ENCODE measurements at regions not wholly inside any gene's neighbourhood (a gene's known extent, or its start where the extent isn't known, plus 50 kb on each side); places are given as distances from the start of the nearest gene placed in this dataset.
"Not testable (repeated sequence)": the region's sequence is repeated elsewhere in the genome, so short reads cannot be mapped to it uniquely, and the experiment has no call there.

GRCh38 chr1:144516172-144516571 is 54.7 kb upstream of the NBPF15 start:
- not testable (repeated sequence) for DNase-seq (ENCODE audit: low spot score)

DNA sequence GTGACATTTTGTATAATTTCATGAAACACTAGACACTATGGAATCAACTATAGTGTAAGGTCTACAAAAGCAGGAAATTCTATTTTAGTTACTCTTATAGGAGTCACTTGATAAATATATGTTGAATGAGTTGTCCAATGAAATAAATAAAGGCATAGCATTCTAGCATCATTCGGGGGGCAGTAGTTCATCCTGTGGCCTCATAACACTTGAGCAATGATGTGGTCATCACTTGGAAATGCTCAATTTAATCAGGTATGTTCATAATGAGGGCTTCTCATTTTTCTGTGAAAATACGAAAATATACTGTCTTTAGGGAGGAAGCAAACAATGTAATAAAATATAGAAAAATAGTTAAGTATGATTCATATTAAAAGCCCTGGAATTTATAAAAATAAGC is 55.4 kb upstream of the NBPF15 start:
- not testable (repeated sequence) for DNase-seq (ENCODE audit: low spot score)

DNA sequence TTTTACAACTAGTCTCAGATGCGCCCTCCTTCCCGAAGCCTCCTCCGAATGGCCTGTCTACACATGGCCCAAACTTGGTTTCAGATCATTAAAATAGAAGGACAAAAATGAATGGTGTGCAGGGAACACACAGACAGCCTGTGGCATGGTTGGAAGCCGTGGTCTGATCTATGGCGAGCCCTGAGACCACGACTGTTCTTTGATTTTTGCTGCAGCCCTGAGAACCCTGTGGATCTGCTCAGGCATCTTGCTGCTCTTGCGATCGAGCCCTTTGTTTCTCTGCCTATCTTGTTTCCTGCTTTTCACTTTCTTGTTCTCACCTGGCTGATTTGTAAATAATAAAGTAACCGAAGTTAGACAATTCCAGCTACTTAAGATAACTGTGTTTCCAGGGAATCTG is 57.0 kb upstream of the NBPF15 start:
- DNase-seq (ENCODE audit: low spot score), result not testable (repeated sequence)

GRCh38 chr1:144519528-144520189 is 58.2 kb upstream of the NBPF15 start:
- DNase-seq (ENCODE audit: low spot score), result peak; percentile 0

- DNase-seq (ENCODE audit: low spot score), result not testable (repeated sequence)
Observed at GRCh38 chr1:144523661-144524407, 62.4 kb upstream of the NBPF15 start.

DNA sequence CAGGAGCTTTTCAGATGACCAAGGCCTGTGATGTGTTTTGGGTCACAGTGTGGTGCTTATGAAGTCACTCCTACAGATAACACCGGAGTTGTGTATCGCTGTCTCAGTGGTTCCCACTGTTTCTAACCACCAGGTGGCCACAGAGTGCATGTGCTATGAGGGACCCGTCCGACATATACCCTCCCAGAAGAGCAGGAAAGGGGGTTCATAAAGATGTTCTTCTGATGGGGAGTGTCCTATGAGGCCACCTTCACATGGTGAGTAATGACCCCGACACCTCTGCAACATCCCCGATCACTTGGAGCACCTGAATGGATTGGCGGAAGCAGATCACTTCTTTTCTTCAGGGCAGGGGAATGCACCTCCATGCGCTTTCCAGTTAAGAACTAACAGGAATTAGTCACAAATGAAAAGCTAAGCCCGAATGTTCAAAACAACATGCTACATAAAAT is 60.5 kb upstream of the PPIAL4F start:
- not testable (repeated sequence) for DNase-seq (ENCODE audit: low spot score)

DNA sequence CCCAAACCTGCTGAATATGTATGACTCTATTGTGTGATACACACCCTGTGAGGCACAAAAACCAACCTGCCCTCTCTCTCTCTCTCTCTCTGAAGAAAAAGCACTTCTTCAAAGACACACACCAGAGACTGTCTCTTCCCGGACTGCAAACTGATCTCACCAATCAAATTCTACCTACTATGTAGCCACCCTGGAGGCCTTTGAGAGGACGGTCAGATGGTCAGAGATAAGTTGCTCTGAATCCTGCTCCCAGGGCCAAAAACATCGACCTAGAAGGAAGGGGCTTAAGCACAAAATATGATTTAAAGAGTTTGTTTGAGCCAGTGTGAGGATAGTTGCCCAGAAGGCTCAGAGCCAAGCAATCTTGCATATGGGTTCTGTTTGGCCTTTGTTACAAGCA is 59.2 kb upstream of the PPIAL4F start:
- DNase-seq (ENCODE audit: low spot score), result not testable (repeated sequence)

GRCh38 chr1:144534286-144534685 is 58.4 kb upstream of the PPIAL4F start:
- DNase-seq (ENCODE audit: low spot score), result not testable (repeated sequence)

- not testable (repeated sequence) for DNase-seq (ENCODE audit: low spot score)
Observed at GRCh38 chr1:144536677-144537076, 56.0 kb upstream of the PPIAL4F start.

DNA sequence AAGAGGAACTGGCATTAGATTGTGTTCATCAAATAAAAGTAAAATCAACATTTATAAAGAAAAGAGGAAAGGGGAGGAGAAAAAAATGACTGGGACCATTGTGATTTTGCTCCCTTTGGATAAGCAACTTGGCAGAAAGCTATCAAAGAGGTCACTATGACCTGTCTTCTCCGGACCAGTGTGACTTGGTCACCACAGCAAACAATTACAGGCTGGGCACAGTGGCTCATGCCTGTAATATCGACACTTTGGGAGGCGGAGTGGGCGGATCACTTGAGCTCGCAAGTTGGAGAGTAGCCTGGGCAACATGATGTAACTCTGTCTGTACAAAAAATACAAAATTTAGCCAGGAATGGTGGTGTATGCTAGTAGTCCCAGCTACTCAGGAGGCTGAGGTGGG is 55.5 kb upstream of the PPIAL4F start:
- not testable (repeated sequence) for DNase-seq (ENCODE audit: low spot score)

DNA sequence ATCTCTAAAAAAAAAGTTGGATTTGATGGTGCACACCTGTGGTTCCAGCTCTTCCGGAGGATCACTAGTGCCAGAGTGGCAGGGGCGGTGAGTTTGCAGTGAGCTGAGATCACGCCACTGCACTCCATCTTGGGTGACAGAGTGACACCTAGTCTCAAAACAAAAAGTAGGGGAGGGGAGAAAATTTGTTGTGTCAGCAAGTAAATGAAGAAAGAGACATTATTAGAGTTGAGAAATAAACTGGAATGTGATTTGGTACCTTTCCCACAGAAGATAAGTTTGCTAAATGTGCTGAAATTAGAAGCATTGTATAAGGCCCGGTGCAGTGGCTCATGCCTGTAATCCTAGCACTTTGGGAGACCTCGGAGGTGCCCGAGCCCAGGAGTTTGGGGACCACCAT is 54.0 kb upstream of the PPIAL4F start:
- DNase-seq (ENCODE audit: low spot score), result not testable (repeated sequence)

DNA sequence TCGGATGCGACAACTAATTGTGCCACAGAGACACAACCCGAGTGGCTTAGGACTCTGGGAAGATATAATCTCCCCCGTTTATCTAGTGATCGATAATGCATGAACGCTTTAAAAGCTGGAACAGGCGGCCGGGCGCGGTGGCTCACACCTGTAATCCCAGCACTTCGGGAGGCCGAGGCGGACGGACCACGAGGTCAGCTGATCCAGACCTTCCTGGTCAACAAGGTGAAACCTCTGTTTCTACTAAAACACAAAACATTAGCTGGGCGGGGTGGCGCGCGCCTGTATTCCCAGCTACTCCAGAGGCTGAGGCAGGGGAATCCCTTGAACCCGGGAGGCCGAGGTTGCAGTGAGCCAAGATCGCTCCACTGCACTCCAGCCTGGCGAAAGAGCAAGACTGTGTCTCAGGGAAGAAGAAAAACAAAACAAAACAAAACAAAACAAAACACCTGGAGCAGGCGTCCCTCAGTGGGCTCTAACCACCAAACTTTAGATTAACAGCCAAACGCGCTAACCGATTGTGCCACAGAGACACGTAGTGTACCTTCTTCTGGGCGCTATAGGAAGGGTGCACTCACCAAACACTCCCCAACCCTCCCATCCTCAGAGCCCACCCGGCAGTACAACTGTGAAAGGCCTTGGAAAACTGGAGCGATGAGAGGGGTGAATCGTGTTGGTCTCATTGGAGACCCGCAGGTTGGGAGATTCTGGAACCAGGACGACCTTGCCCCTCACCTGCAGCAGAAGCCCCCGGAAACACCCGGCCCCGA is 53.3 kb upstream of the PPIAL4F start:
- not testable (repeated sequence) for DNase-seq (ENCODE audit: low spot score)

All from SW480 (cell line).